ENCODE measurements at regions not wholly inside any gene's neighbourhood (a gene's known extent, or its start where the extent isn't known, plus 50 kb on each side); places are given as distances from the start of the nearest gene placed in this dataset.

- no peak for DNase-seq
- ChIA-PET CTCF (no interaction called here), POLR2A (no interaction called here)
- Mint-ChIP-seq H3K27me3 (no peaks in the 10 kb centered on the region), H3K4me1 (peaks cover 16% of the 10 kb centered on the region), H3K27ac (no peak overlapping the region), H3K36me3 (ENCODE audit: low read depth) (no peaks in the 10 kb centered on the region), H3K4me3 (no peak overlapping the region), H3K9me3 (no peaks in the 10 kb centered on the region)
Measured at GRCh38 chr6:14207448-14207847, 89.9 kb downstream of the CD83 start.

GRCh38 chr6:14209000-14209399 is 91.4 kb downstream of the CD83 start:
- no peaks in the 10 kb centered on the region for H3K9me3 Mint-ChIP-seq
- peaks cover 16% of the 10 kb centered on the region for H3K4me1 Mint-ChIP-seq
- no peaks in the 10 kb centered on the region for H3K36me3 Mint-ChIP-seq (ENCODE audit: low read depth)
- no peak overlapping the region for H3K4me3 Mint-ChIP-seq
- DNase-seq, result no peak
- ChIA-PET POLR2A (no interaction called here), CTCF (interaction anchor here (0.6 kb wide), 1 partner anchor 1232 kb away, joined by 3 read pairs; no protein-coding TSS in a partner anchor)
- H3K27ac Mint-ChIP-seq, result no peak overlapping the region
- H3K27me3 Mint-ChIP-seq, result no peaks in the 10 kb centered on the region

GRCh38 chr6:14210077-14210476 is 92.5 kb downstream of the CD83 start:
- no peaks in the 10 kb centered on the region for H3K36me3 Mint-ChIP-seq (ENCODE audit: low read depth)
- POLR2A ChIA-PET, result interaction anchor here (1.1 to 1.6 kb wide), 3 partner anchors 426 to 522 kb away, joined by 3 to 5 read pairs (median 3); no protein-coding TSS in a partner anchor

GRCh38 chr6:14210663-14211561 is 93.3 kb downstream of the CD83 start:
- Mint-ChIP-seq H3K9me3 (no peaks in the 10 kb centered on the region), H3K36me3 (ENCODE audit: low read depth) (no peaks in the 10 kb centered on the region), H3K27ac (peak overlapping the region; percentile 64), H3K27me3 (no peaks in the 10 kb centered on the region), H3K4me1 (peaks cover 16% of the 10 kb centered on the region), H3K4me3 (peak overlapping the region; percentile 81)
- ChIA-PET CTCF (interaction anchor here (0.6 to 2.8 kb wide), 10 partner anchors 61 to 1415 kb away, joined by 3 to 22 read pairs (median 3); no protein-coding TSS in a partner anchor), POLR2A (interaction anchor here (0.9 to 1.6 kb wide), 8 partner anchors 239 to 1038 kb away, joined by 3 to 7 read pairs (median 3); no protein-coding TSS in a partner anchor)
- DNase-seq, result peak; percentile 93

More at GRCh38 chr6:14210077-14210476, 92.5 kb downstream of the CD83 start:
- CTCF ChIA-PET, result interaction anchor here (2.8 kb wide), 1 partner anchor 501 kb away, joined by 22 read pairs; no protein-coding TSS in a partner anchor
- Mint-ChIP-seq H3K4me3 (peak overlapping the region; percentile 64), H3K27me3 (no peaks in the 10 kb centered on the region), H3K9me3 (no peaks in the 10 kb centered on the region), H3K27ac (no peak overlapping the region), H3K4me1 (peaks cover 16% of the 10 kb centered on the region)
- DNase-seq, result no peak

- Mint-ChIP-seq H3K9me3 (no peaks in the 10 kb centered on the region), H3K4me3 (peak overlapping the region; percentile 81), H3K36me3 (ENCODE audit: low read depth) (no peaks in the 10 kb centered on the region), H3K4me1 (peaks cover 16% of the 10 kb centered on the region), H3K27ac (peak overlapping the region; percentile 64), H3K27me3 (no peaks in the 10 kb centered on the region)
- DNase-seq, result no peak
- ChIA-PET CTCF (interaction anchor here (0.6 to 2.8 kb wide), 12 partner anchors 60 to 1414 kb away, joined by 3 to 22 read pairs (median 3); no protein-coding TSS in a partner anchor), POLR2A (interaction anchor here (1.0 to 1.6 kb wide), 5 partner anchors 241 to 1037 kb away, joined by 3 to 7 read pairs (median 3); no protein-coding TSS in a partner anchor)
Measured at GRCh38 chr6:14211562-14211942, 94.0 kb downstream of the CD83 start.

- CTCF ChIA-PET, result interaction anchor here (0.6 to 2.8 kb wide), 8 partner anchors 60 to 1398 kb away, joined by 3 to 22 read pairs (median 3); no protein-coding TSS in a partner anchor
Measured at GRCh38 chr6:14212020-14212419, 94.4 kb downstream of the CD83 start.

GRCh38 chr6:14212632-14213031 is 95.1 kb downstream of the CD83 start:
- peaks cover 16% of the 10 kb centered on the region for H3K4me1 Mint-ChIP-seq
- no peaks in the 10 kb centered on the region for H3K9me3 Mint-ChIP-seq
- no peaks in the 10 kb centered on the region for H3K27me3 Mint-ChIP-seq
- no peaks in the 10 kb centered on the region for H3K36me3 Mint-ChIP-seq (ENCODE audit: low read depth)
- ChIA-PET CTCF (interaction anchor here (1.2 kb wide), 1 partner anchor 242 kb away, joined by 3 read pairs; no protein-coding TSS in a partner anchor), POLR2A (no interaction called here)
- H3K4me3 Mint-ChIP-seq, result no peak overlapping the region
- no peak for DNase-seq
- H3K27ac Mint-ChIP-seq, result no peak overlapping the region

More at GRCh38 chr6:14212020-14212419, 94.4 kb downstream of the CD83 start:
- no peak for DNase-seq
- no peaks in the 10 kb centered on the region for H3K36me3 Mint-ChIP-seq (ENCODE audit: low read depth)
- H3K27me3 Mint-ChIP-seq, result no peaks in the 10 kb centered on the region
- POLR2A ChIA-PET, result interaction anchor here (1.0 to 1.4 kb wide), 3 partner anchors 240 to 499 kb away, joined by 3 to 7 read pairs (median 3); no protein-coding TSS in a partner anchor
- H3K4me1 Mint-ChIP-seq, result peaks cover 16% of the 10 kb centered on the region
- peak overlapping the region; percentile 64 for H3K27ac Mint-ChIP-seq
- peak overlapping the region; percentile 81 for H3K4me3 Mint-ChIP-seq
- H3K9me3 Mint-ChIP-seq, result no peaks in the 10 kb centered on the region

GRCh38 chr6:14216946-14217684 is 99.5 kb downstream of the CD83 start:
- Mint-ChIP-seq H3K9me3 (no peaks in the 10 kb centered on the region), H3K27ac (no peak overlapping the region), H3K36me3 (ENCODE audit: low read depth) (no peaks in the 10 kb centered on the region), H3K4me1 (peaks cover under 1% of the 10 kb centered on the region), H3K4me3 (no peak overlapping the region), H3K27me3 (no peaks in the 10 kb centered on the region)
- CTCF ChIA-PET, result no interaction called here
- POLR2A ChIA-PET, result no interaction called here
- DNase-seq, result no peak

GRCh38 chr6:14217728-14218518 is 100.4 kb downstream of the CD83 start:
- H3K27me3 Mint-ChIP-seq, result no peaks in the 10 kb centered on the region
- H3K4me3 Mint-ChIP-seq, result no peak overlapping the region
- H3K9me3 Mint-ChIP-seq, result no peaks in the 10 kb centered on the region
- no peak for DNase-seq
- CTCF ChIA-PET, result no interaction called here
- H3K4me1 Mint-ChIP-seq, result no peaks in the 10 kb centered on the region
- H3K27ac Mint-ChIP-seq, result no peak overlapping the region
- H3K36me3 Mint-ChIP-seq (ENCODE audit: low read depth), result no peaks in the 10 kb centered on the region
- POLR2A ChIA-PET, result no interaction called here

- DNase-seq, result no peak
- Mint-ChIP-seq H3K4me1 (no peaks in the 10 kb centered on the region), H3K27ac (no peak overlapping the region), H3K36me3 (ENCODE audit: low read depth) (no peaks in the 10 kb centered on the region), H3K9me3 (no peaks in the 10 kb centered on the region), H3K27me3 (no peaks in the 10 kb centered on the region), H3K4me3 (no peak overlapping the region)
- ChIA-PET POLR2A (no interaction called here), CTCF (no interaction called here)
Measured at GRCh38 chr6:14218519-14218800, 100.9 kb downstream of the CD83 start.

- ChIA-PET CTCF (no interaction called here), POLR2A (no interaction called here)
- Mint-ChIP-seq H3K9me3 (peaks cover 5% of the 10 kb centered on the region), H3K4me1 (no peaks in the 10 kb centered on the region), H3K36me3 (ENCODE audit: low read depth) (peaks cover 4% of the 10 kb centered on the region), H3K4me3 (no peak overlapping the region), H3K27ac (no peak overlapping the region), H3K27me3 (no peaks in the 10 kb centered on the region)
- no peak for DNase-seq
Measured at GRCh38 chr6:14221564-14222279, 104.2 kb downstream of the CD83 start.

- ChIA-PET POLR2A (no interaction called here), CTCF (no interaction called here)
- Mint-ChIP-seq H3K4me1 (no peaks in the 10 kb centered on the region), H3K27ac (no peak overlapping the region), H3K27me3 (no peaks in the 10 kb centered on the region), H3K9me3 (peaks cover 10% of the 10 kb centered on the region), H3K4me3 (no peak overlapping the region), H3K36me3 (ENCODE audit: low read depth) (peaks cover 4% of the 10 kb centered on the region)
- no peak for DNase-seq
Measured at GRCh38 chr6:14222956-14223355, 105.4 kb downstream of the CD83 start.

Data from activated CD4-positive, alpha-beta memory T cell treated with anti-CD3 and anti-CD28 coated beads, Interleukin-2, amount 10 ng/mL, durations not matched to agents 7 days and 5 days (primary cell).